ENCODE measurements at regions not wholly inside any gene's neighbourhood (a gene's known extent, or its start where the extent isn't known, plus 50 kb on each side); places are given as distances from the start of the nearest gene placed in this dataset.

DNA sequence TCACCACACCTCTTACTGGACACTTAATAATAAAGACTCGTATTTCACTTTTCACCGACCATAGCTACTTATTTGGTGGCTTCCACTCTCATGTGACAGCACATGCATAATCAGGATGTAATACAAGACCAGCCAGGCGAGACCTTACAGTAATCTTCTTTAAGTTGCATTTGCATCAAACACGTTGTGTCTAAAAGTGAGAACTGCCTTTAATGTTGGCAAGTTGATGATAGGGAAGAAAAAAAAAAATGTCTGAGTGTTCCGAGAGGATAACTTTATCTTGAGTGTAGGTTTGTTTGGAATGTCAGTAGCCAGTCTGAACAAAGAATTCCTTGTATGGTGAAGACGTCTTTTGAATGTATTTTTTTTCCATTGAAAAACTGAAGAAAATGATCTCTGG lies 440.4 kb downstream of the ADAMTS20 start:
- FAIRE-seq, result no peak
- Histone ChIP-seq H3K27ac (ENCODE audit: control insufficient read depth, insufficient read depth, low read length) (no peak overlapping the region), H3K9me1 (ENCODE audit: control insufficient read depth, extremely low read depth, insufficient read depth, low read length) (no peaks in the 10 kb centered on the region), H3K9ac (ENCODE audit: control insufficient read depth, extremely low read depth, insufficient read depth, low read length) (no peak overlapping the region), H3K79me2 (ENCODE audit: control insufficient read depth, insufficient read depth, low read length) (no peaks in the 10 kb centered on the region), H2AFZ (ENCODE audit: control insufficient read depth, low read length) (no peak overlapping the region), H3K36me3 (ENCODE audit: control insufficient read depth in 2 of 2, extremely low read depth in 1 of 2, insufficient read depth in 2 of 2, low read length in 2 of 2) (no peaks in the 10 kb centered on the region), H4K20me1 (ENCODE audit: control insufficient read depth, extremely low read depth, insufficient read depth, low read length) (no peaks in the 10 kb centered on the region), H3K4me1 (ENCODE audit: control insufficient read depth, extremely low read depth, insufficient read depth, low read length) (peaks cover 3% of the 10 kb centered on the region), H3K9me3 (ENCODE audit: control insufficient read depth, low read depth, low read length) (no peaks in the 10 kb centered on the region), H3K27me3 (ENCODE audit: control insufficient read depth, extremely low read depth, insufficient read depth, low read length) (no peaks in the 10 kb centered on the region), H3K4me3 (ENCODE audit: control insufficient read depth in 2 of 3, extremely low read depth in 1 of 3, insufficient read depth in 2 of 3, low read depth in 1 of 3, low read length in 3 of 3) (no peak overlapping the region), H3K4me2 (ENCODE audit: control insufficient read depth, extremely low read depth, insufficient read depth, low read depth, low read length) (no peak overlapping the region)
- DNase-seq (ENCODE audit: low read depth, low spot score), result no peak
- dilution Hi-C loops (cut with MboI; ENCODE audit: extremely low pct_ligation_motif_present, low sequenced_read_pairs), result no loop called here
- TF ChIP-seq, protein P1, sequence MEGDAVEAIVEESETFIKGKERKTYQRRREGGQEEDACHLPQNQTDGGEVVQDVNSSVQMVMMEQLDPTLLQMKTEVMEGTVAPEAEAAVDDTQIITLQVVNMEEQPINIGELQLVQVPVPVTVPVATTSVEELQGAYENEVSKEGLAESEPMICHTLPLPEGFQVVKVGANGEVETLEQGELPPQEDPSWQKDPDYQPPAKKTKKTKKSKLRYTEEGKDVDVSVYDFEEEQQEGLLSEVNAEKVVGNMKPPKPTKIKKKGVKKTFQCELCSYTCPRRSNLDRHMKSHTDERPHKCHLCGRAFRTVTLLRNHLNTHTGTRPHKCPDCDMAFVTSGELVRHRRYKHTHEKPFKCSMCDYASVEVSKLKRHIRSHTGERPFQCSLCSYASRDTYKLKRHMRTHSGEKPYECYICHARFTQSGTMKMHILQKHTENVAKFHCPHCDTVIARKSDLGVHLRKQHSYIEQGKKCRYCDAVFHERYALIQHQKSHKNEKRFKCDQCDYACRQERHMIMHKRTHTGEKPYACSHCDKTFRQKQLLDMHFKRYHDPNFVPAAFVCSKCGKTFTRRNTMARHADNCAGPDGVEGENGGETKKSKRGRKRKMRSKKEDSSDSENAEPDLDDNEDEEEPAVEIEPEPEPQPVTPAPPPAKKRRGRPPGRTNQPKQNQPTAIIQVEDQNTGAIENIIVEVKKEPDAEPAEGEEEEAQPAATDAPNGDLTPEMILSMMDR (optimal IDR thresholded peaks at IDR 0.05 in 1 of 3, IDR thresholded peaks at IDR 0.05 in 1 of 3, conservative IDR thresholded peaks at IDR 0.05 in 1 of 3; ENCODE audit: extremely low read depth in 1 of 3, insufficient read depth in 2 of 3, low read length in 3 of 3), result no peak
- TF ChIP-seq EZH2 (IDR thresholded peaks at IDR 0.05; ENCODE audit: low read length), result no peak

DNA sequence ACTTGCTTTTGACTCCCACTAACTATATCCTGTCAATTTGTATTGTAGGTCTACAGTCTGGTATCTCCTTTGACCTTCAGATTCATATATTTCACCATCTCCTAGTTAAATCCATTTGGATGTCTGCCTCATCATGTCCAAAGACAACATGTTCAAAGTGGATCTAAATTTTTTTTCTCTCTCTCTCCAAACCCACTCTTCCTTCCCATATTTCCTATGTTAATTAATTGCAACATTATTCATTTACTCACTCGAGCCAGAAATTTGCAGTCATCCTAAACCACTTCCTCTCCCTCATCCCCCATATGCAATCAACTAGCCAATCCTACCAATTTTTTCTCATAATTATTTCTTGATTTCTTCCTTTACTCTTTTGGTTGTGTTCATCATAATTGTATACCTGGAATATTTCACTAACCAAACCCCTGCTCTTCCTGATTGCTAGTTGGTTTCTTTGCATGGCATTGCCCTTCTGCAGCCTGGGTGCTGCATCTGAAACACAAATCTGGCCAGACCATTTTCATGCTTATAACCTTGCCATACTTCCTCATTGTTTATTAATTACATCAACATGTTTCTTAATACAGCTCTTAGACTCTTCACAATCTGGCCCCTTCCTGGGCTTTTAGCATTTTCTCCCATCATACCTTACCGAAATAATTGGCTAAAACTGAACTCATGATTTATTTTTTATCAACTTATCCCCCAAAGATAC lies 442.2 kb downstream of the ADAMTS20 start:
- no peaks in the 10 kb centered on the region for H3K9me3 ChIP-seq (ENCODE audit: control insufficient read depth, low read depth, low read length)
- H3K27me3 ChIP-seq (ENCODE audit: control insufficient read depth, extremely low read depth, insufficient read depth, low read length), result no peaks in the 10 kb centered on the region
- H3K79me2 ChIP-seq (ENCODE audit: control insufficient read depth, insufficient read depth, low read length), result no peaks in the 10 kb centered on the region
- no peak overlapping the region for H3K4me3 ChIP-seq (ENCODE audit: control insufficient read depth in 2 of 3, extremely low read depth in 1 of 3, insufficient read depth in 2 of 3, low read depth in 1 of 3, low read length in 3 of 3)
- dilution Hi-C loops (cut with MboI; ENCODE audit: extremely low pct_ligation_motif_present, low sequenced_read_pairs), result no loop called here
- H4K20me1 ChIP-seq (ENCODE audit: control insufficient read depth, extremely low read depth, insufficient read depth, low read length), result no peaks in the 10 kb centered on the region
- H3K9ac ChIP-seq (ENCODE audit: control insufficient read depth, extremely low read depth, insufficient read depth, low read length), result no peak overlapping the region
- no peak overlapping the region for H2AFZ ChIP-seq (ENCODE audit: control insufficient read depth, low read length)
- DNase-seq (ENCODE audit: low read depth, low spot score) (no peak), FAIRE-seq (no peak)
- no peak overlapping the region for H3K27ac ChIP-seq (ENCODE audit: control insufficient read depth, insufficient read depth, low read length)
- H3K4me1 ChIP-seq (ENCODE audit: control insufficient read depth, extremely low read depth, insufficient read depth, low read length), result peaks cover 3% of the 10 kb centered on the region
- no peaks in the 10 kb centered on the region for H3K36me3 ChIP-seq (ENCODE audit: control insufficient read depth in 2 of 2, extremely low read depth in 1 of 2, insufficient read depth in 2 of 2, low read length in 2 of 2)
- H3K9me1 ChIP-seq (ENCODE audit: control insufficient read depth, extremely low read depth, insufficient read depth, low read length), result no peaks in the 10 kb centered on the region
- no peak for TF ChIP-seq EZH2 (IDR thresholded peaks at IDR 0.05; ENCODE audit: low read length)
- TF ChIP-seq, protein P1 (optimal IDR thresholded peaks at IDR 0.05 in 1 of 3, IDR thresholded peaks at IDR 0.05 in 1 of 3, conservative IDR thresholded peaks at IDR 0.05 in 1 of 3; ENCODE audit: extremely low read depth in 1 of 3, insufficient read depth in 2 of 3, low read length in 3 of 3), result no peak
- no peak overlapping the region for H3K4me2 ChIP-seq (ENCODE audit: control insufficient read depth, extremely low read depth, insufficient read depth, low read depth, low read length)

Data from keratinocyte (primary cell).